RCC 7860 (cell line): ENCODE measurements at regions not wholly inside any gene's neighbourhood (a gene's known extent, or its start where the extent isn't known, plus 50 kb on each side); places are given as distances from the start of the nearest gene placed in this dataset.

ENCODE experiments used
- DNase-seq: peaks from one replicate; pipeline ENCODE4 v3.0.0-alpha.2; 2015; ENCODE audit warnings: low spot score
- FAIRE-seq: peaks from 2 replicates; lab custom pipeline; 2012; peaks lifted over from hg19 to GRCh38; lab: Jason Lieb, UNC

GRCh38 chr15:87599616-87600015, 656.9 kb downstream of the NTRK3 start:
- DNase-seq, result no peak
- FAIRE-seq, result no peak

GRCh38 chr15:87597346-87598052, 659.0 kb downstream of the NTRK3 start:
- no peak for FAIRE-seq
- DNase-seq, result peak; percentile 7

- no peak for FAIRE-seq
- no peak for DNase-seq
These were observed 665.0 kb downstream of the NTRK3 start for GRCh38 chr15:87591582-87591981.

- no peak for FAIRE-seq
- DNase-seq, result no peak
These were observed 665.5 kb downstream of the NTRK3 start for GRCh38 chr15:87591042-87591441.

GRCh38 chr15:87589134-87589533, 667.4 kb downstream of the NTRK3 start:
- DNase-seq (no peak), FAIRE-seq (no peak)

- FAIRE-seq, result no peak
- no peak for DNase-seq
These were observed 674.4 kb downstream of the NTRK3 start for GRCh38 chr15:87582169-87582568.

- no peak for FAIRE-seq
These were observed 677.0 kb downstream of the NTRK3 start for GRCh38 chr15:87579537-87579936.

GRCh38 chr15:87578776-87579175, 677.8 kb downstream of the NTRK3 start:
- FAIRE-seq, result no peak
- no peak for DNase-seq

More at GRCh38 chr15:87579537-87579936, 677.0 kb downstream of the NTRK3 start:
- no peak for DNase-seq

- FAIRE-seq, result no peak
These were observed 679.2 kb downstream of the NTRK3 start for GRCh38 chr15:87577336-87577735.

GRCh38 chr15:87576486-87577176, 679.9 kb downstream of the NTRK3 start:
- FAIRE-seq (no peak), DNase-seq (no peak)

More at GRCh38 chr15:87577336-87577735, 679.2 kb downstream of the NTRK3 start:
- DNase-seq, result no peak

- no peak for DNase-seq
- FAIRE-seq, result no peak
These were observed 680.6 kb downstream of the NTRK3 start for GRCh38 chr15:87575896-87576473.

- DNase-seq (no peak), FAIRE-seq (no peak)
These were observed 683.0 kb downstream of the NTRK3 start for GRCh38 chr15:87573534-87573933.

- FAIRE-seq, result no peak
These were observed 683.5 kb downstream of the NTRK3 start for GRCh38 chr15:87573039-87573438.

GRCh38 chr15:87572381-87572910, 684.1 kb downstream of the NTRK3 start:
- FAIRE-seq (no peak), DNase-seq (no peak)

More at GRCh38 chr15:87573039-87573438, 683.5 kb downstream of the NTRK3 start:
- no peak for DNase-seq

- FAIRE-seq, result no peak
- DNase-seq, result no peak
These were observed 686.3 kb downstream of the NTRK3 start for GRCh38 chr15:87570206-87570605.

GRCh38 chr15:87569581-87569980, 687.0 kb downstream of the NTRK3 start:
- FAIRE-seq (no peak), DNase-seq (no peak)

- no peak for FAIRE-seq
These were observed 689.0 kb downstream of the NTRK3 start for GRCh38 chr15:87567406-87568030.

GRCh38 chr15:87566236-87566635, 690.3 kb downstream of the NTRK3 start:
- DNase-seq (no peak), FAIRE-seq (no peak)

More at GRCh38 chr15:87567406-87568030, 689.0 kb downstream of the NTRK3 start:
- no peak for DNase-seq

GRCh38 chr15:87564681-87565080, 691.9 kb downstream of the NTRK3 start:
- FAIRE-seq (no peak), DNase-seq (no peak)

- DNase-seq (no peak), FAIRE-seq (no peak)
These were observed 692.7 kb downstream of the NTRK3 start for GRCh38 chr15:87563869-87564268.

- DNase-seq, result no peak
- no peak for FAIRE-seq
These were observed 694.3 kb downstream of the NTRK3 start for GRCh38 chr15:87562203-87562602.
